HCT116 (cell line): ENCODE measurements at regions not wholly inside any gene's neighbourhood (a gene's known extent, or its start where the extent isn't known, plus 50 kb on each side); places are given as distances from the start of the nearest gene placed in this dataset.

Source experiments
- ATAC-seq: fragments of 200-7000 bp; cut with Tn5 transposase; 2 replicates; pipeline ENCODE4 v1.9.1; 2020; ENCODE audit warnings: mild to moderate bottlenecking, moderate library complexity
- BruUV-seq: library from RNA; stranded (reverse); fragments of 400-500 nt; replicated peaks from 2 replicates; lab custom pipeline; 2021; lab: Mats Ljungman, UMichigan
- CTCF ChIA-PET: fragments of 300-600 bp; sonication (Branson Sonifier 250); formaldehyde crosslinking; loops from one replicate; lab custom pipeline; 2021; ENCODE audit warnings: antibody characterized with exemption; lab: Charles Lee
- POLR2A ChIA-PET: fragments of 300-600, 350-600 bp; sonication (Branson Sonifier 250); formaldehyde crosslinking; loops from one replicate; lab custom pipeline; 2021; ENCODE audit warnings: antibody characterized with exemption; lab: Charles Lee
- RAD21 ChIA-PET, 2 experiments: fragments of 300-600 bp; sonication (Branson Sonifier 250); formaldehyde crosslinking; loops; one replicate each; lab custom pipeline; 2023; ENCODE audit warnings: low total read pairs in 2 of 2; ENCODE audit not compliant: uncharacterized antibody in 2 of 2, unreplicated experiment in 2 of 2, low non-redundant PET in 1 of 2; lab: Charles Lee
- DNase-seq: peaks from one replicate; pipeline ENCODE4 v3.0.0-alpha.2; 2010; ENCODE audit warnings: low read depth, low spot score
- H2AFZ ChIP-seq: fragments of 200-600 bp; shearing (Covaris generic), sonication (generic); 2 replicates; pipeline ENCODE4 v1.6.1; 2017; ENCODE audit warnings: low read depth, mixed run types, mixed read lengths, antibody characterized with exemption, low read length; ENCODE audit not compliant: poor library complexity, severe bottlenecking
- H3K27ac ChIP-seq: 2 replicates; pipeline ENCODE4 v1.5.1; 2012; ENCODE audit warnings: low read depth, low read length
- H3K27me3 ChIP-seq: fragments of 200-600 bp; sonication (generic); 2 replicates; pipeline ENCODE4 v1.6.1; 2016; ENCODE audit warnings: mixed run types, low read length, mixed read lengths; ENCODE audit not compliant: insufficient read depth
- H3K36me3 ChIP-seq, 2 experiments: fragments of 200-500 bp in 1 of 2; fragments of 200-600 bp in 1 of 2; sonication (Bioruptor generic) in 1 of 2; sonication (generic) in 1 of 2; 2 replicates each; pipeline versions ENCODE4 v1.5.1 to v1.6.1; 2014 to 2016; ENCODE audit warnings: low read length in 2 of 2, inconsistent platforms in 1 of 2, mixed read lengths in 1 of 2, mixed run types in 1 of 2; ENCODE audit not compliant: insufficient read depth in 2 of 2, control insufficient read depth in 1 of 2
- H3K4me1 ChIP-seq, 2 experiments: fragments of 200-600 bp in 1 of 2; sonication (generic) in 1 of 2; 2 replicates each; pipeline versions ENCODE4 v1.5.1 to v1.6.1; 2012 to 2017; ENCODE audit warnings: low read length in 2 of 2, inconsistent platforms in 1 of 2, mild to moderate bottlenecking in 1 of 2, mixed read lengths in 1 of 2, mixed run types in 1 of 2, moderate library complexity in 1 of 2; ENCODE audit not compliant: insufficient read depth in 2 of 2, control insufficient read depth in 1 of 2
- H3K4me2 ChIP-seq: fragments of 200-600 bp; sonication (generic); 2 replicates; pipeline ENCODE4 v1.6.1; 2017; ENCODE audit warnings: mixed run types, low read length, mixed read lengths
- H3K4me3 ChIP-seq, 2 experiments: fragments of 200-600 bp in 1 of 2; sonication (generic) in 1 of 2; replicated peaks in 1 of 2; 2 replicates each; pipeline ENCODE4 v1.5.1; 2011 to 2016; ENCODE audit warnings: low read length in 2 of 2, control low read depth in 1 of 2, low read depth in 1 of 2, mild to moderate bottlenecking in 1 of 2, mixed read lengths in 1 of 2, mixed run types in 1 of 2
- H3K79me2 ChIP-seq: fragments of 200-600 bp; sonication (generic); 2 replicates; pipeline ENCODE4 v1.6.1; 2017; ENCODE audit warnings: mild to moderate bottlenecking, mixed run types, low read length, moderate library complexity, mixed read lengths; ENCODE audit not compliant: insufficient read depth
- H3K9ac ChIP-seq: fragments of 200-600 bp; sonication (generic); 2 replicates; pipeline ENCODE4 v1.6.1; 2016; ENCODE audit warnings: low read length, mixed read lengths
- H3K9me2 ChIP-seq: fragments of 200-600 bp; sonication (generic), shearing (Covaris generic); 2 replicates; pipeline ENCODE4 v1.6.1; 2017; ENCODE audit warnings: mixed run types, mild to moderate bottlenecking, moderate library complexity; ENCODE audit not compliant: insufficient read depth
- H3K9me3 ChIP-seq, 2 experiments: fragments of 200-500 bp in 1 of 2; fragments of 200-600 bp in 1 of 2; sonication (Bioruptor generic) in 1 of 2; sonication (generic) in 1 of 2; 2 replicates each; pipeline ENCODE4 v1.6.1; 2014 to 2017; ENCODE audit warnings: low read length in 2 of 2, mixed read lengths in 2 of 2, inconsistent platforms in 1 of 2, low read depth in 1 of 2, mild to moderate bottlenecking in 1 of 2, mixed run types in 1 of 2, moderate library complexity in 1 of 2; ENCODE audit not compliant: control insufficient read depth in 1 of 2, insufficient read depth in 1 of 2
- H4K20me1 ChIP-seq: fragments of 200-600 bp; sonication (generic), shearing (Covaris generic); 2 replicates; pipeline ENCODE4 v1.6.1; 2017; ENCODE audit warnings: mixed run types, mild to moderate bottlenecking, moderate library complexity; ENCODE audit not compliant: insufficient read depth
- CBX3 ChIP-seq: IDR thresholded peaks from 2 replicates; pipeline ENCODE4 v1.6.1; 2012; ENCODE audit warnings: low read depth
- CEBPB ChIP-seq: IDR thresholded peaks from 2 replicates; pipeline ENCODE4 v1.6.1; 2012; ENCODE audit warnings: low read depth
- CTCF ChIP-seq, 3 experiments: fragments of 200-600 bp in 1 of 3; sonication (generic) in 1 of 3; IDR thresholded peaks in 2 of 3; conservative IDR thresholded peaks in 1 of 3; 2 replicates each; pipeline ENCODE4 v1.5.1; 2012 to 2017; ENCODE audit warnings: low read depth in 2 of 3, low read length in 2 of 3, antibody characterized with exemption in 1 of 3, borderline replicate concordance in 1 of 3, control low read depth in 1 of 3, mild to moderate bottlenecking in 1 of 3, mixed read lengths in 1 of 3, mixed run types in 1 of 3, moderate library complexity in 1 of 3; ENCODE audit not compliant: insufficient read depth in 1 of 3
- ELF1 ChIP-seq: IDR thresholded peaks from 2 replicates; pipeline ENCODE4 v1.6.1; 2012; ENCODE audit warnings: low read depth, borderline replicate concordance
- EZH2 ChIP-seq: fragments of 200-600 bp; sonication (generic); IDR thresholded peaks from 2 replicates; pipeline ENCODE4 v1.6.1; 2017; ENCODE audit warnings: antibody characterized with exemption, mixed run types
- EZH2phosphoT487 ChIP-seq: fragments of 200-600 bp; IDR thresholded peaks from 2 replicates; pipeline ENCODE4 v1.6.1; 2018; ENCODE audit warnings: antibody characterized with exemption, borderline replicate concordance
- JUND ChIP-seq: IDR thresholded peaks from 2 replicates; pipeline ENCODE4 v1.6.1; 2012
- POLR2A ChIP-seq: IDR thresholded peaks from 2 replicates; pipeline ENCODE4 v1.7.0; 2011; ENCODE audit warnings: borderline replicate concordance; ENCODE audit not compliant: insufficient read depth, insufficient read length; ENCODE audit errors: extremely low read depth
- POLR2AphosphoS5 ChIP-seq: IDR thresholded peaks from 2 replicates; pipeline ENCODE4 v1.6.1; 2011; ENCODE audit warnings: mild to moderate bottlenecking, low read depth, low read length, moderate library complexity
- REST ChIP-seq: IDR thresholded peaks from 2 replicates; pipeline ENCODE4 v1.6.1; 2012; ENCODE audit warnings: low read depth
- SIN3A ChIP-seq: IDR thresholded peaks from 2 replicates; pipeline ENCODE4 v1.6.1; 2012; ENCODE audit warnings: low read depth
- TCF7L2 ChIP-seq: IDR thresholded peaks from 2 replicates; pipeline ENCODE4 v1.7.0; 2011; ENCODE audit warnings: borderline replicate concordance, inconsistent platforms; ENCODE audit not compliant: insufficient read depth, insufficient read length; ENCODE audit errors: extremely low read depth
- YY1 ChIP-seq: IDR thresholded peaks from 2 replicates; pipeline ENCODE4 v1.6.1; 2011; ENCODE audit warnings: low read length, low read depth, moderate library complexity, mild to moderate bottlenecking; ENCODE audit not compliant: insufficient replicate concordance; ENCODE audit errors: extremely low read depth
- ZFX ChIP-seq: fragments of 450-650 bp; IDR thresholded peaks from 2 replicates; pipeline ENCODE4 v1.6.1; 2017
- intact Hi-C: fragments of 100-400 bp; cut with micrococcal nuclease; formaldehyde crosslinking; loops from 2 replicates; pipeline ENCODE4 v1.10.0; 2022
- TF ChIP-seq, protein P1 (sequence below): IDR thresholded peaks from 2 replicates; pipeline ENCODE4 v1.6.1; 2011; ENCODE audit warnings: mild to moderate bottlenecking, low read length, moderate library complexity; ENCODE audit not compliant: insufficient replicate concordance; ENCODE audit errors: extremely low read depth

DNA sequence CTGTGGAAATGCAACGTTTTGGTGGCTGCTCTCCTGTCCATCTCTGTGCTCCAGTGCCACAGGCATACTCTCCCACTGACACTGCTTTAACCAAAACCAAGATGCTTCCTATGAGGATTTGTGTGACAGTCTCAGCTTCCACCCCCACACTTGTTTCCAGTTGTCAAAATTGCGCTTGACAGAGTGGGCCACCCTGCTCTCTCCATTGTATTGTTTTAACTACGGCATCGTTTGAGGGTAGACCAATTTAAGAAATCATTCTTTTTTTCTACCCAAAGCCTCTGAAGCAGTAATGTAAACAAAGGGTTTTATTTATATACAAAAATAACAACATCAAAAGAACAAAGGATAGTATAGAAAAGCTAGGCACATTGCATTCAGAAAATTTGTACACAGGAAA lies 178.0 kb downstream of the INHBA start:
- ChIA-PET POLR2A (no interaction called here), CTCF (no interaction called here), RAD21 (no interaction called here)
- no peaks in the 10 kb centered on the region for H3K9me2 ChIP-seq
- H3K27ac ChIP-seq, result no peak overlapping the region
- intact Hi-C loops, result no loop called here
- no peaks in the 10 kb centered on the region for H4K20me1 ChIP-seq
- H3K36me3 ChIP-seq, result no peaks in the 10 kb centered on the region
- DNase-seq, result no peak
- H2AFZ ChIP-seq, result no peak overlapping the region
- peaks cover 0 to 4% of the 10 kb centered on the region in 2 experiments; a peak in 1 of 4 replicates for H3K9me3 ChIP-seq
- H3K4me2 ChIP-seq, result no peak overlapping the region
- no peaks in the 10 kb centered on the region for H3K27me3 ChIP-seq
- no peak for ATAC-seq
- H3K79me2 ChIP-seq, result no peaks in the 10 kb centered on the region
- no peak overlapping the region for H3K4me3 ChIP-seq
- H3K9ac ChIP-seq, result no peak overlapping the region
- no peak for TF ChIP-seq EZH2phosphoT487
- TF ChIP-seq SIN3A, result no peak
- no peak for TF ChIP-seq CEBPB
- no peak for TF ChIP-seq TCF7L2
- TF ChIP-seq, protein P1, sequence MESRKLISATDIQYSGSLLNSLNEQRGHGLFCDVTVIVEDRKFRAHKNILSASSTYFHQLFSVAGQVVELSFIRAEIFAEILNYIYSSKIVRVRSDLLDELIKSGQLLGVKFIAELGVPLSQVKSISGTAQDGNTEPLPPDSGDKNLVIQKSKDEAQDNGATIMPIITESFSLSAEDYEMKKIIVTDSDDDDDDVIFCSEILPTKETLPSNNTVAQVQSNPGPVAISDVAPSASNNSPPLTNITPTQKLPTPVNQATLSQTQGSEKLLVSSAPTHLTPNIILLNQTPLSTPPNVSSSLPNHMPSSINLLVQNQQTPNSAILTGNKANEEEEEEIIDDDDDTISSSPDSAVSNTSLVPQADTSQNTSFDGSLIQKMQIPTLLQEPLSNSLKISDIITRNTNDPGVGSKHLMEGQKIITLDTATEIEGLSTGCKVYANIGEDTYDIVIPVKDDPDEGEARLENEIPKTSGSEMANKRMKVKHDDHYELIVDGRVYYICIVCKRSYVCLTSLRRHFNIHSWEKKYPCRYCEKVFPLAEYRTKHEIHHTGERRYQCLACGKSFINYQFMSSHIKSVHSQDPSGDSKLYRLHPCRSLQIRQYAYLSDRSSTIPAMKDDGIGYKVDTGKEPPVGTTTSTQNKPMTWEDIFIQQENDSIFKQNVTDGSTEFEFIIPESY, result no peak
- TF ChIP-seq POLR2AphosphoS5, result no peak
- no peak for TF ChIP-seq ZFX
- no peak for TF ChIP-seq EZH2
- no peak for TF ChIP-seq YY1
- TF ChIP-seq POLR2A, result no peak
- TF ChIP-seq REST, result no peak
- no peak for TF ChIP-seq CBX3
- TF ChIP-seq JUND, result no peak
- TF ChIP-seq ELF1, result no peak
- TF ChIP-seq CTCF (IDR thresholded peaks at IDR 0.05 in 2 of 3, conservative IDR thresholded peaks at IDR 0.05 in 1 of 3; ENCODE audit: borderline replicate concordance in 1 of 3, insufficient read depth in 1 of 3, low read depth in 2 of 3, low read length in 2 of 3), result no peak
- H3K4me1 ChIP-seq, result no peaks in the 10 kb centered on the region
- BruUV-seq, result no TSS peak
